ENCODE measurements at regions not wholly inside any gene's neighbourhood (a gene's known extent, or its start where the extent isn't known, plus 50 kb on each side); places are given as distances from the start of the nearest gene placed in this dataset.

- DNase-seq (ENCODE audit: low read depth in 2 of 2) = no peak
Measured at GRCh38 chr11:29352273-29352795, 664.5 kb downstream of the KCNA4 start.

- no peak for DNase-seq (ENCODE audit: low read depth in 2 of 2)
Measured at GRCh38 chr11:29351301-29351873, 665.4 kb downstream of the KCNA4 start.

GRCh38 chr11:29343465-29344333 is 673.1 kb downstream of the KCNA4 start:
- peak; percentile 10 to 11 for DNase-seq (ENCODE audit: low read depth in 2 of 2)

GRCh38 chr11:29336727-29337575 is 679.9 kb downstream of the KCNA4 start:
- no peak for DNase-seq (ENCODE audit: low read depth in 2 of 2)

GRCh38 chr11:29334776-29335130 is 682.1 kb downstream of the KCNA4 start:
- DNase-seq (ENCODE audit: low read depth in 2 of 2) = no peak

- DNase-seq (ENCODE audit: low read depth in 2 of 2) = no peak
Measured at GRCh38 chr11:29333993-29334775, 682.6 kb downstream of the KCNA4 start.

GRCh38 chr11:29331451-29332010 is 685.3 kb downstream of the KCNA4 start:
- no peak for DNase-seq (ENCODE audit: low read depth in 2 of 2)

- DNase-seq (ENCODE audit: low read depth in 2 of 2) = no peak
Measured at GRCh38 chr11:29328961-29329441, 687.8 kb downstream of the KCNA4 start.

GRCh38 chr11:29327891-29328290 is 688.9 kb downstream of the KCNA4 start:
- DNase-seq (ENCODE audit: low read depth in 2 of 2) = no peak

- DNase-seq (ENCODE audit: low read depth in 2 of 2) = no peak
Measured at GRCh38 chr11:29326757-29327156, 690.1 kb downstream of the KCNA4 start.

GRCh38 chr11:29324328-29324727 is 692.5 kb downstream of the KCNA4 start:
- no peak for DNase-seq (ENCODE audit: low read depth in 2 of 2)

- DNase-seq (ENCODE audit: low read depth in 2 of 2) = no peak
Measured at GRCh38 chr11:29321293-29322132, 695.3 kb downstream of the KCNA4 start.

GRCh38 chr11:29320196-29320595 is 696.6 kb downstream of the KCNA4 start:
- DNase-seq (ENCODE audit: low read depth in 2 of 2) = no peak

- DNase-seq (ENCODE audit: low read depth in 2 of 2) = no peak
Measured at GRCh38 chr11:29319210-29319609, 697.6 kb downstream of the KCNA4 start.

GRCh38 chr11:29318134-29318845 is 698.5 kb downstream of the KCNA4 start:
- DNase-seq (ENCODE audit: low read depth in 2 of 2) = no peak

- DNase-seq (ENCODE audit: low read depth in 2 of 2) = no peak
Measured at GRCh38 chr11:29317694-29318093, 699.1 kb downstream of the KCNA4 start.

- DNase-seq (ENCODE audit: low read depth in 2 of 2) = no peak
Measured at GRCh38 chr11:29315275-29315674, 701.6 kb downstream of the KCNA4 start.

GRCh38 chr11:29314211-29314610 is 702.6 kb downstream of the KCNA4 start:
- no peak for DNase-seq (ENCODE audit: low read depth in 2 of 2)

- DNase-seq (ENCODE audit: low read depth in 2 of 2) = no peak
Measured at GRCh38 chr11:29312812-29313211, 704.0 kb downstream of the KCNA4 start.

Data from stimulated activated CD8-positive, alpha-beta memory T cell treated with anti-CD3 and anti-CD28 coated beads, Interleukin-2, amount 100 ng/mL, for 48 hours (primary cell).